ENCODE measurements at regions not wholly inside any gene's neighbourhood (a gene's known extent, or its start where the extent isn't known, plus 50 kb on each side); places are given as distances from the start of the nearest gene placed in this dataset.

GRCh38 chr5:125346316-125346715 lies 599.9 kb upstream of the ZNF608 start:
- Histone ChIP-seq H3K4me2 (ENCODE audit: low read depth, low read length) (no peak overlapping the region), H3K79me2 (ENCODE audit: insufficient read depth, low read length) (no peaks in the 10 kb centered on the region), H3K4me3 (replicated peaks in 1 of 3; ENCODE audit: insufficient read depth in 1 of 3, low read depth in 2 of 3, low read length in 3 of 3) (no peak overlapping the region), H3K9me3 (ENCODE audit: low read length) (no peaks in the 10 kb centered on the region; the same call in 1 of the 2 replicates), H3K27ac (ENCODE audit: extremely low read length, insufficient read depth, low read length) (no peak overlapping the region), H3K4me1 (ENCODE audit: insufficient read depth, low read length) (no peaks in the 10 kb centered on the region), H3K9ac (ENCODE audit: insufficient read depth, low read depth, low read length) (no peak overlapping the region), H3K27me3 (ENCODE audit: control insufficient read depth in 1 of 2, insufficient read depth in 2 of 2, low read length in 2 of 2) (no peaks in the 10 kb centered on the region), H3K36me3 (replicated peaks in 1 of 2; ENCODE audit: control insufficient read depth in 1 of 2, insufficient read depth in 2 of 2, low read length in 2 of 2) (no peaks in the 10 kb centered on the region), H4K20me1 (ENCODE audit: insufficient read depth, low read length) (no peaks in the 10 kb centered on the region), H2AFZ (ENCODE audit: low read length) (no peak overlapping the region)
- no peak for DNase-seq (ENCODE audit: low spot score)
- no TSS peak for BruUV-seq (replicated peaks)
- no peak for FAIRE-seq
- in situ Hi-C loops (cut with HindIII; ENCODE audit: extremely low pct_ligation_motif_present, low pct_unique_long_range_greater_than_20kb): no loop called here
- intact Hi-C loops (cut with micrococcal nuclease; ENCODE audit: unreplicated experiment): no loop called here
- CTCF ChIA-PET (ENCODE audit: low intra/inter-chr PET ratio, low total read pairs): no interaction called here
- ATAC-seq: no peak
- WGBS (ENCODE audit: low lambda C conversion rate): 60% methylated on average over 5 of the region's 5 CpGs
- no peak for TF ChIP-seq STAT5B (CRISPR knock-in tag; IDR thresholded peaks at IDR 0.05)
- no peak for TF ChIP-seq MAFK (conservative IDR thresholded peaks at IDR 0.05 in 1 of 2, IDR thresholded peaks at IDR 0.05 in 1 of 2; ENCODE audit: low read length in 2 of 2)
- no peak for TF ChIP-seq BRF2 (CRISPR knock-in tag; IDR thresholded peaks at IDR 0.05)
- no peak for TF ChIP-seq ZNF550 (CRISPR knock-in tag; IDR thresholded peaks at IDR 0.05; ENCODE audit: borderline replicate concordance)
- no peak for TF ChIP-seq RXRA (CRISPR knock-in tag; IDR thresholded peaks at IDR 0.05)
- TF ChIP-seq CENPBD1 (CRISPR knock-in tag; IDR thresholded peaks at IDR 0.05; ENCODE audit: borderline replicate concordance, low read depth): no peak
- TF ChIP-seq ZNF558 (CRISPR knock-in tag; IDR thresholded peaks at IDR 0.05; ENCODE audit: borderline replicate concordance): no peak
- POLR2A ChIA-PET: no interaction called here

- WGBS (ENCODE audit: low lambda C conversion rate): 5% methylated on average over 11 of the region's 11 CpGs
- FAIRE-seq (no peak), DNase-seq (ENCODE audit: low spot score) (no peak), ATAC-seq (no peak)
- no peak overlapping the region for H3K9ac ChIP-seq (ENCODE audit: insufficient read depth, low read depth, low read length)
- H3K79me2 ChIP-seq (ENCODE audit: insufficient read depth, low read length): no peaks in the 10 kb centered on the region
- no peak overlapping the region for H3K4me2 ChIP-seq (ENCODE audit: low read depth, low read length)
- no peaks in the 10 kb centered on the region for H4K20me1 ChIP-seq (ENCODE audit: insufficient read depth, low read length)
- no peaks in the 10 kb centered on the region for H3K36me3 ChIP-seq (replicated peaks in 1 of 2; ENCODE audit: control insufficient read depth in 1 of 2, insufficient read depth in 2 of 2, low read length in 2 of 2)
- ChIA-PET POLR2A (no interaction called here), CTCF (ENCODE audit: low intra/inter-chr PET ratio, low total read pairs) (no interaction called here)
- intact Hi-C loops (cut with micrococcal nuclease; ENCODE audit: unreplicated experiment) (no loop called here), in situ Hi-C loops (cut with HindIII; ENCODE audit: extremely low pct_ligation_motif_present, low pct_unique_long_range_greater_than_20kb) (no loop called here)
- no peak overlapping the region for H3K27ac ChIP-seq (ENCODE audit: extremely low read length, insufficient read depth, low read length)
- no peak overlapping the region for H3K4me3 ChIP-seq (replicated peaks in 1 of 3; ENCODE audit: insufficient read depth in 1 of 3, low read depth in 2 of 3, low read length in 3 of 3)
- no TSS peak for BruUV-seq (replicated peaks)
- H3K27me3 ChIP-seq (ENCODE audit: control insufficient read depth in 1 of 2, insufficient read depth in 2 of 2, low read length in 2 of 2): no peaks in the 10 kb centered on the region
- H3K9me3 ChIP-seq (ENCODE audit: low read length): no peaks in the 10 kb centered on the region; the same call in 1 of the 2 replicates
- H3K4me1 ChIP-seq (ENCODE audit: insufficient read depth, low read length): no peaks in the 10 kb centered on the region
- no peak overlapping the region for H2AFZ ChIP-seq (ENCODE audit: low read length)
- TF ChIP-seq ARID3A (IDR thresholded peaks at IDR 0.05; ENCODE audit: low read depth, low read length): no peak
- no peak for TF ChIP-seq SNAI1 (CRISPR knock-in tag; IDR thresholded peaks at IDR 0.05; ENCODE audit: borderline replicate concordance)
- no peak for TF ChIP-seq KAT7 (CRISPR knock-in tag; IDR thresholded peaks at IDR 0.05; ENCODE audit: borderline replicate concordance)
Measured at GRCh38 chr5:125348221-125348692, 601.8 kb upstream of the ZNF608 start.

Measured in HepG2 (cell line).